Stimulated activated CD8-positive, alpha-beta memory T cell treated with anti-CD3 and anti-CD28 coated beads, Interleukin-2, amount 100 ng/mL, for 1 hour (primary cell): ENCODE measurements at regions not wholly inside any gene's neighbourhood (a gene's known extent, or its start where the extent isn't known, plus 50 kb on each side); places are given as distances from the start of the nearest gene placed in this dataset.
"Not testable (repeated sequence)": the region's sequence is repeated elsewhere in the genome, so short reads cannot be mapped to it uniquely, and the experiment has no call there.

ENCODE experiments used
- DNase-seq, 2 donors: peaks; one replicate each; pipeline ENCODE4 v3.0.0-alpha.2; 2020; ENCODE audit warnings: low read depth in 2 of 2

- no peak for DNase-seq
Observed at GRCh38 chr2:238502088-238502810, 75.5 kb downstream of the ASB1 start.

DNA sequence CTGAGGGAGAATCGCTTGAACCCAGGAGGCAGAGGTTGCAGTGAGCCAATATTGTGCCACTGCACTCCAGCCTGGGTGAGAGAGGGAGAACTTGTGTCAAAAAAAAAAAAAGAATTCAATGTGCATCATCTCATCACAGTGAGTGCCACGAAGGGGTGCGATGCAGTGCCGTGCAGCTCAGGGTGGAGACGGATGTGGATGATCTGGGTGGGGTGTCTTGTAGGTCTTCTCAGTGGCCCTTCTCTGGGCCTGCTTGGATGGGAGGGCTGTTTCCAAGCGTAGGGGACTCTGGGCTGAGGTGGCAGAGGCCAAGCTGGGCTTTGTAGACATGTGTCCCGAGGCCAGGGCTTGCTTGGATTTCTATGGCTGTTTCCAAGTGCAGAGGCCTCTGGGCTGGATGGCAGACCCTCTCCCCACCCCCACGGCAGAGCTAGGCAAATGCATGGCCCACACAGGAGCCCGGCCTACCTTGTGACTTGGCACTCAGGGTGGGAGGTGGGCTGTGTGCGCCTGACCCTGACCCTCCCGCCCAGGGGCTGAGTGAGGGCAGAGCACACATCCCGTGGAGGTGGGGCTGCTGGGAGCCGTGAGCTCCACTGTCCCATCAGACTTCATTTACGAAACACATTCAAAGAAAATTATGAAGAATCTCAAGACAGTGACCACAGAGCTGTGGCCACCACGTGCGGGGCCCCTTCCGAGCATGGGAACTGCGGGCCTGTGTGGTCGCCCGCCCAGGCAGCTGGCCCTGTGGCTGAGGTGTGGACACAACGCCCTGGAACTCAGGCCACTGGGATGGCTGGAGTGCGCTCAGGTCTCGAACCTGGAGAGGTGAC is 76.4 kb downstream of the ASB1 start:
- DNase-seq, result no peak

- no peak for DNase-seq
Observed at GRCh38 chr2:238504181-238504931, 77.6 kb downstream of the ASB1 start.

DNA sequence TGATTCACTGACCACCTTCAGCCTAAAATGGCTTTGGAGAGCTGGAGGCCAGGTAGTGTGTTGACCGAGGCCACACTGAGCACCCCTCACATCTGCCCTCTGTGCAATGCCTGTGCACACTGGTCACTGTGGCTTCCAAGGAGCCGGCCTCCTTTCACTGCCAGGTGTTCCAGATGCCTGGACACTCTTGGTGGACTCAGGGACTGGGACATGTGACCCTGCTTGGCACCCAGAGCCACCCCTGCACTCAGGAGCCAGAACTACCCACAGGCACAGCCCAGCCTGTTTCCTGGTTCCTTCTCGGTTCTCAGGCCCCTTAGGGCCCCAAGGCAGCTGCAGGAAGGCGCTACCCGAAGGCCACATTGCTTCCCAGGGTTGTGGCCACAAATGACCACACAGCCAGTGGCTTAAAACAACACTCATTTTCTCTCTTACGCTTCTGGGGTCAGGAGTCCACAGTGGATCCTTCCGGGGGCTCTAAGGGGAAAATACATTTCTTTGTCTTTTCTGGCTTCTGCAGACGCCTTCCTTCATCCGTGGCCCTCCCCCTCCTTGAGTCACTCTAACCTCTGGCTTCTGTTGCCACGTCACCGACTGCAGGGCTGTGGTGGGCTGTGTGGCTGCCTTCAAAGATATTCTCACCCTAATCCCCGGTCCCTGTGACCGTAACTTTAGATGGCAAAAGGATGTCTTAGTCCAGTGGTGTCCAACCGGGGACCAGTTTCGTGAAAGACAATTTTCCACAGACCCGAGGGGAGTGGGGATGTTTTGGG is 78.6 kb downstream of the ASB1 start:
- DNase-seq, result no peak

GRCh38 chr2:238505892-238506280 is 79.2 kb downstream of the ASB1 start:
- DNase-seq, result no peak

DNA sequence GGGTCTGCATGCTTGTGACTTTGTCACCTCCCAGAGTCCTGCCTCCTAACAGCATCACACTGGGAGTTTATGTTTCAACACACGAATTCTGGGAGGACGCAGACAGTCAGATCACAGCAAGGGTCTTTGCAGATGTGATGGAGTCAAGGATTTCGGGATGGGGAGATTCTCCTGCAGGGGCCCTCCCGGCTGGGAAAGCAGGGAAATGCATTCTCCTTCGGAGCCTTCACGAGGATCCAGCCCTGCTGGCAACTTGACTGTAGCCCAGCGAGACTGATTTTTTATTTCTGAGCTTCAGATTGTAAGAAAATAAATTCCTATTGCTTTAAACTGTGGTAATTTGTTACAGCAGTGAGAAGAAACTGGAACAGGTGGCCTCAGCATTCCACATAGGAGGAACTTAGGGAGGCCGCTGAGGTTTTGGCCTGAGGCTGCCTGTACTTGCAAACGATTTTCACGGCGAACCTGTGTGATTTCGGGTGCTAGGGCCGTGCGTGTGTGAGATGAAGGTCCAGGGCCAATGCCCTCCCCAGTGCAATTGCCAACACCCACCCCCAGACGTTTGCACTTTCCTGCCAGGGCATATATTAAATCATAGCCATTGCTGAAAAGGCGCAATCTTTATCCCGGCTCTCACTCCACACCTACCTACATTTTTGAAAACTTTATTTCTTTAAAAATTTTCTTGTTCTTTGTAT is 79.8 kb downstream of the ASB1 start:
- DNase-seq, result no peak

DNA sequence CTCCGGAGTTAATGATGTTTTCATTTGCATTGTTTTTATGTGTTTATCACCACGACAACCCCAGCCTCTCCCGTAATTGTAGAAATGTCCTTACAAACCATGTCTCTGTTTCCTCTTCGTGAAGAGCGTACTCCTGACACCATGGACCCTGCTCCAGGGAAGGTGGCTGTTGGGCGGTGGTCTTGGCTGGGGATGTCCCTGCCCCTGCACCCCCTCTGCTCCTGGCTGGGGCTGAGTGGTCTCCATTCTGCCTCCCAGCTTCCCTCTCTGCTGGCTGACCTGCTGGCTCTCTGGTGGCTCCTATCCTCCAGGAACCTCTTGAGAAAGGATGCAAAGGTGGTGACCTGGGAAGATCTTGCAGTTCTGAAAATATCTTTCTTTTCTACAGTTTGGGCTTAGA is 81.1 kb downstream of the ASB1 start:
- no peak for DNase-seq

DNA sequence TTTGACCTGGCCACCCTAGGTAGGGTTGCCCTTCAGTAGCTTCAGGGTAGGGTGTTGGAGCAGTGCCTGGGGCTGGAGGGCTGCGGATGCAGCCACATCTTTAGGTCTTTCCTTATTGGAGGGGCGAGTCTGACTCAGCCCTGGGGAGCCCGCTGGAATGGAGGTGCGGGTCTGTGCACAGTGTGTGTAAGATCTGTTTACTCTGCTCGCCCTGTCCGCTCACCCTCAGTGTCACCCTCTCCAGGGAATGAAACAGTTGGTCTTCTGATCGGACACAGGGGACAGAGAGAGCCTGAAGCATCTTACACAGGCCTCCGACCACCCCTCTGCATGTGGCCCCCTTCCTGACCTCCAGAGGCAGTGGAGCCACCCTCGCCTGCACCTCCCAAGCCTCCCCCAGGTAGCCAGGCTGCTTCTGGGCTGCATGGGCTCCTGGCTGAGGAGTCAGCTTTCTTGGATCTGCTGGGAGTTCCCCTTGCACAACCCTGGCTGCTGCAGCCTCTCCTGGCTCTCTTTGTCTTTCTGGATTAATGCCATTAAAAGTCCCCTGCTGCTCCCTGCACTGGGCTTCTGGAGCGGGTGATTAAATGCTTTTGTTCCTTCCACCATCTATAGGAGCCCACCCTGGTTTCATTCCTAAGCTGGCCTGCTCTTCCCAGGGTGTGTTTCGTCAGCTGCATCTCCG is 82.6 kb downstream of the ASB1 start:
- no peak for DNase-seq

- DNase-seq, result no peak
Observed at GRCh38 chr2:238509903-238510302, 83.2 kb downstream of the ASB1 start.

- DNase-seq, result no peak
Observed at GRCh38 chr2:238510911-238511613, 84.3 kb downstream of the ASB1 start.

DNA sequence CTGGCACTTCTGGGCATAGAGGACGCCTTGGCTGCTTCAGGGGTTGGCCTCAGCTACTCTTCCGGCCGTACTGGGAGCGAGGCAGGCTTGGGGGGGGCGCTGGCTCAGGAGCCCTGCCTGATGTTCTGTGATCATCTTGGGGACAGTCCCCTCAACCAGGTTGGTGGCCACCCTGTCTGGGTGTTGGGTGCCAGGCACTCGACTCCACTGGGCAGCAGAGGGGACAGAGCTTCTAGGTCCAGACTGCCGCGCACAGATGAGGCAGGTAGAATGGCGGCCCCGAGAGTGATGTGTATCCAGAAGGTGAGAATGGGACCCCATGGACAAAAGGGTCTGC is 84.9 kb downstream of the ASB1 start:
- DNase-seq, result no peak

GRCh38 chr2:238512247-238512867 is 85.6 kb downstream of the ASB1 start:
- DNase-seq, result no peak

DNA sequence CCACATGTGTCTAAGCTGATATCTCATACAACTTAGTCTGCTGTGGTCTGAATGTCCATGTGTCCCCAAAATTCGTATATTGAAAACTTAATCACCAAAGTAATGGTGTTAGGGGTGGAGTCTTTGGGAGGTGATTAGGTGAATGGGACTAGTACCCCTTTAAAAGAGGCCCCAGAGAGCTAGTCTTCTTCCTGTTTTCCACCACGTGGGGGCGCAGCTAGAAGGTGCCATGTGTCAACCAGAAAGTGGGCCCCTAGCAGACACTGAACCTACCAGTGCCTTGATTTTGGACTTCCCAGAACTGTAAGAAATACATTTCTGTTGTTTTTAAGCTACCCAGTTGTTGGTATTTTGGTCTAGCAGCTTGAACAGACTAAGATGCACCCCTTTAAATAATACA is 86.6 kb downstream of the ASB1 start:
- no peak for DNase-seq

- DNase-seq, result not testable (repeated sequence)
Observed at GRCh38 chr2:238514024-238514423, 87.3 kb downstream of the ASB1 start.

DNA sequence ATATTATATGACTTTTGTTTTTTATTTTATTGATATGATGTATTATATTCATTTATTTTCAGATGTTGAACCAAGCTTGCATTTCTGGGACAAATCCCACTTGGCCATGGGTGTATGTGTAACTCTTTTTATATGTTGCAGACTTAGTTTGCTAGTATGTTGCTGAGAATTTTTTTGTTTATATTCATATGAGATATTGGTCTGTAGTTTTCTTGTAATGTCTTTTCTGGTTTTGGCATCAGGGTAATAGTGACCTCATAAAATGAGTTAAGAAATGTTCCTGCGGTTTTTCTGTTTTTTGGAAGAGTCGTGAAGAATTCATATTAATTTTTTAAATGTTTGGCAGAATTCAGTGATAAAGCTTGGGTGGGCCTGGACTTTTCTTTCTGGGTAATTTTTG is 88.7 kb downstream of the ASB1 start:
- no peak for DNase-seq

GRCh38 chr2:238517209-238517608 is 90.5 kb downstream of the ASB1 start:
- DNase-seq, result no peak

DNA sequence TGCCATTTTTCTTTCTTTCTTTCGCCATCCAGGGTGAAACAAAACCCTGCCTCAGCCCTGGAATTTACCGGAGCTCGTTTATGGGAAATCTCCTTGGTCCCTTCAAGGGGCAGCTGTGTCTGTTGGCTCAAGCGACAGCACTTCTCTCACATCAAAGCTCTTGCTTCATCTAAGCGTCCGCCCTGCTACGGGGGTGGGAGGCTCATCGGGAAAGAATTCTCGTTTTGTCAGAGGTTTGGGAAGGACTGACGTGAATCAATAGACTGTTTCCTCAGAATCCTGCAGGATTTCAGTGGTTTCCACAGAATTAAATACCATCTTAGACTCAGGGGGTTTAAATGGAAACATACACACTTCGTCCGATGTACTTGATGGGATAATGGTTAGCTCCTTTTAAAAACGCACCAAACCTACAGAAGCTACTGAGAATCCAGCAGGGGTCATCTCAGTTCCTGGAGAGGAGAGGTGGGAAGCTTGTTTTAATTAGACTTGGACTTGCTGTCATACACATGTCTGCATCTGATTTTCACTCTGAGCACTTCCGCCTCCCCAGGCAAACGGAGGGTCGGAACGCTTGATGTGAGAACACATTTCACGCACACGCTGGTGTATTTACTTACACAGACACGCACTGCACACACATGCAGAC is 91.6 kb downstream of the ASB1 start:
- DNase-seq, result no peak

DNA sequence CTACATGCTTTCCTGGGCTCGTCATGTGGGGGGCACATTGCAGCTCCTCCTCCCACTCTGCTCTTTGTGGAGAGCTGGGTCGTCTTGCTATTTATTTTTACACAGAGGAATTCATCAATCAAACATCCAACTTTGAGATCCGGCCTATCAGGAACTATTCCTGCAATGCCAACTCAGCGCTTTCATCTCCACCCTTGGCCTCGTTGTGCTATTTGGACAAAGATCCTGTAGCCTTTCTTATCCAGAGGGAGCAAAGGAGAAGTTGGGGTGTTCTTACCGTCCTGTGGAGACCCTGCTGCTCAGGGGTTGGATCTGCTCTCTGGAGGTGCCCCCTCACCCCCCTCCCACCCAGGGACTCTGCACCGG is 92.1 kb downstream of the ASB1 start:
- DNase-seq, result no peak

GRCh38 chr2:238520359-238520886 is 93.7 kb downstream of the ASB1 start:
- no peak for DNase-seq
